A549 (cell line): ENCODE measurements at regions not wholly inside any gene's neighbourhood (a gene's known extent, or its start where the extent isn't known, plus 50 kb on each side); places are given as distances from the start of the nearest gene placed in this dataset.
A peak's percentile ranks its signal among the peaks of the same experiment; 100 is the strongest.

Source experiments
- ATAC-seq, 2 experiments: fragments of 200-7000 bp in 1 of 2; fragments of >200 bp in 1 of 2; cut with Nextera tagmentation in 1 of 2; cut with Tn5 transposase in 1 of 2; 3 replicates each; pipeline versions ENCODE4 v1.8.0 to v1.9.1; 2018 to 2020; ENCODE audit warnings: mild to moderate bottlenecking in 1 of 2, moderate library complexity in 1 of 2
- CTCF ChIA-PET: fragments of 300-600 bp; sonication (Branson Sonifier 250); formaldehyde crosslinking; extraction: SDS; loops from one replicate; lab custom pipeline; 2021; ENCODE audit warnings: antibody characterized with exemption, inconsistent platforms; lab: Yijun Ruan, JAX
- POLR2A ChIA-PET: fragments of 350-600 bp; formaldehyde crosslinking; extraction: SDS; loops from one replicate; lab custom pipeline; 2021; ENCODE audit warnings: antibody characterized with exemption, inconsistent platforms; lab: Yijun Ruan, JAX
- DNase-seq, 2 experiments: peaks; one replicate each; pipeline versions ENCODE4 v3.0.0 to v3.0.0-alpha.2; 2011 to 2016; ENCODE audit warnings: low read depth in 1 of 2, low spot score in 1 of 2
- FAIRE-seq: peaks from 2 replicates; lab custom pipeline; 2011; peaks lifted over from hg19 to GRCh38; lab: Jason Lieb, UNC
- H3K27ac ChIP-seq, 2 experiments: fragments of >200 bp; sonication (Bioruptor Twin); formaldehyde crosslinking; 3 replicates each; pipeline ENCODE4 v1.5.1; 2016 to 2017
- H3K4me1 ChIP-seq: fragments of >200 bp; sonication (Bioruptor Twin); formaldehyde crosslinking; 3 replicates; pipeline ENCODE4 v1.6.1; 2016
- H3K4me2 ChIP-seq: fragments of >200 bp; sonication (Bioruptor Twin); formaldehyde crosslinking; 3 replicates; pipeline ENCODE4 v1.6.1; 2016
- H3K4me3 ChIP-seq: fragments of >200 bp; sonication (Bioruptor Twin); formaldehyde crosslinking; 3 replicates; pipeline ENCODE4 v1.5.1; 2016
- H3K9me3 ChIP-seq: fragments of >200 bp; sonication (Bioruptor Twin); formaldehyde crosslinking; 3 replicates; pipeline ENCODE4 v1.6.1; 2016
- ATOH8 ChIP-seq: fragments of 250-450 bp; sonication (Bioruptor Pico); IDR thresholded peaks from 2 replicates; pipeline ENCODE4 v1.5.0; 2020; ENCODE audit warnings: low read depth, mild to moderate bottlenecking, moderate library complexity
- CBX2 ChIP-seq: fragments of 200-600 bp; sonication (generic); IDR thresholded peaks from 2 replicates; pipeline ENCODE4 v1.6.1; 2016; ENCODE audit warnings: low read depth, mild to moderate bottlenecking, borderline replicate concordance
- CEBPB ChIP-seq, 2 experiments: fragments of >200 bp in 1 of 2; sonication (Bioruptor Twin) in 1 of 2; formaldehyde crosslinking in 1 of 2; IDR thresholded peaks; 2 replicates each; pipeline ENCODE4 v1.6.1; 2012 to 2016
- EP300 ChIP-seq, 2 experiments: fragments of >200 bp; sonication (Bioruptor Twin); formaldehyde crosslinking; IDR thresholded peaks; 2 replicates in 1 of 2; 3 replicates in 1 of 2; pipeline ENCODE4 v1.6.1; 2016 to 2017
- ESRRA ChIP-seq: fragments of 150-350 bp; IDR thresholded peaks from 2 replicates; pipeline ENCODE4 v1.6.1; 2014; ENCODE audit warnings: mild to moderate bottlenecking, low read length, borderline replicate concordance
- FOSL2 ChIP-seq, 2 experiments: fragments of 450-650 bp in 1 of 2; fragments of >200 bp in 1 of 2; sonication (Bioruptor Twin) in 1 of 2; formaldehyde crosslinking; IDR thresholded peaks; 2 replicates each; pipeline versions ENCODE4 v1.5.0 to v1.6.1; 2016 to 2020; ENCODE audit warnings: mild to moderate bottlenecking in 1 of 2, moderate library complexity in 1 of 2
- HEYL ChIP-seq: fragments of 250-450 bp; sonication (Bioruptor Pico); IDR thresholded peaks from 2 replicates; pipeline ENCODE4 v1.8.0; 2021; ENCODE audit warnings: mild to moderate bottlenecking, moderate library complexity
- JUNB ChIP-seq: fragments of >200 bp; sonication (Bioruptor Twin); formaldehyde crosslinking; IDR thresholded peaks from 2 replicates; pipeline ENCODE4 v1.6.1; 2016
- MAFK ChIP-seq: fragments of 450-650 bp; IDR thresholded peaks from 2 replicates; pipeline ENCODE4 v1.6.1; 2014; ENCODE audit not compliant: partially characterized antibody
- REST ChIP-seq: fragments of 200-600 bp; sonication (generic); IDR thresholded peaks from 2 replicates; pipeline ENCODE4 v1.6.1; 2016; ENCODE audit warnings: antibody characterized with exemption, mild to moderate bottlenecking, moderate library complexity
- SREBF2 ChIP-seq: fragments of 450-650 bp; IDR thresholded peaks from 2 replicates; pipeline ENCODE4 v1.6.1; 2014; ENCODE audit warnings: mild to moderate bottlenecking, moderate library complexity
- ZNF302 ChIP-seq: fragments of 250-450 bp; sonication (Bioruptor Pico); IDR thresholded peaks from 2 replicates; pipeline ENCODE4 v1.9.0; 2021; ENCODE audit warnings: inconsistent platforms, mild to moderate bottlenecking, moderate library complexity
- ZSCAN20 ChIP-seq: fragments of 250-450 bp; sonication (Bioruptor Pico); IDR thresholded peaks from 2 replicates; pipeline ENCODE4 v1.8.0; 2022; ENCODE audit warnings: mild to moderate bottlenecking, moderate library complexity
- WGBS: methylation state at CpG from one replicate; pipeline ENCODE4 v1.1.6; 2017; ENCODE audit errors: missing lambda C conversion rate; 5-methylcytosine and 5-hydroxymethylcytosine counted together
- TF ChIP-seq, protein P1 (sequence below): fragments of 250-450 bp; sonication (Bioruptor Pico); IDR thresholded peaks from 2 replicates; pipeline ENCODE4 v1.5.0; 2021; ENCODE audit warnings: mild to moderate bottlenecking, moderate library complexity, borderline replicate concordance
- TF ChIP-seq, protein P2 (sequence below): IDR thresholded peaks from 2 replicates; pipeline ENCODE4 v1.6.1; 2012
- TF ChIP-seq, protein P3 (sequence below): fragments of 150-350 bp; IDR thresholded peaks from 2 replicates; pipeline ENCODE4 v1.6.1; 2014; ENCODE audit warnings: low read depth, mild to moderate bottlenecking, low read length

GRCh38 chr2:61762292-61762691 lies 91.6 kb downstream of the FAM161A start:
- WGBS: 89% methylated on average over 8 of the region's 8 CpGs
- POLR2A ChIA-PET: no interaction called here
- peak overlapping the region; percentile 82 for H3K4me2 ChIP-seq
- TF ChIP-seq HEYL (no peak), ZSCAN20 (no peak), ATOH8 (CRISPR knock-in tag) (no peak), EP300 (IDR thresholded peaks at IDR 0.05) (no peak), JUNB (no peak), CEBPB (IDR thresholded peaks at IDR 0.05) (no peak), CBX2 (no peak), REST (no peak), ZNF302 (CRISPR knock-in tag) (no peak), SREBF2 (no peak), FOSL2 (IDR thresholded peaks at IDR 0.05) (no peak), FOSL2 (CRISPR knock-in tag; IDR thresholded peaks at IDR 0.05) (no peak), ESRRA (no peak)
- TF ChIP-seq, protein P1, sequence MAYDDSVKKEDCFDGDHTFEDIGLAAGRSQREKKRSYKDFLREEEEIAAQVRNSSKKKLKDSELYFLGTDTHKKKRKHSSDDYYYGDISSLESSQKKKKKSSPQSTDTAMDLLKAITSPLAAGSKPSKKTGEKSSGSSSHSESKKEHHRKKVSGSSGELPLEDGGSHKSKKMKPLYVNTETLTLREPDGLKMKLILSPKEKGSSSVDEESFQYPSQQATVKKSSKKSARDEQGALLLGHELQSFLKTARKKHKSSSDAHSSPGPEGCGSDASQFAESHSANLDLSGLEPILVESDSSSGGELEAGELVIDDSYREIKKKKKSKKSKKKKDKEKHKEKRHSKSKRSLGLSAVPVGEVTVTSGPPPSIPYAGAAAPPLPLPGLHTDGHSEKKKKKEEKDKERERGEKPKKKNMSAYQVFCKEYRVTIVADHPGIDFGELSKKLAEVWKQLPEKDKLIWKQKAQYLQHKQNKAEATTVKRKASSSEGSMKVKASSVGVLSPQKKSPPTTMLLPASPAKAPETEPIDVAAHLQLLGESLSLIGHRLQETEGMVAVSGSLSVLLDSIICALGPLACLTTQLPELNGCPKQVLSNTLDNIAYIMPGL (CRISPR knock-in tag): no peak
- TF ChIP-seq, protein P2, sequence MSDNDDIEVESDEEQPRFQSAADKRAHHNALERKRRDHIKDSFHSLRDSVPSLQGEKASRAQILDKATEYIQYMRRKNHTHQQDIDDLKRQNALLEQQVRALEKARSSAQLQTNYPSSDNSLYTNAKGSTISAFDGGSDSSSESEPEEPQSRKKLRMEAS: no peak
- TF ChIP-seq, protein P3, sequence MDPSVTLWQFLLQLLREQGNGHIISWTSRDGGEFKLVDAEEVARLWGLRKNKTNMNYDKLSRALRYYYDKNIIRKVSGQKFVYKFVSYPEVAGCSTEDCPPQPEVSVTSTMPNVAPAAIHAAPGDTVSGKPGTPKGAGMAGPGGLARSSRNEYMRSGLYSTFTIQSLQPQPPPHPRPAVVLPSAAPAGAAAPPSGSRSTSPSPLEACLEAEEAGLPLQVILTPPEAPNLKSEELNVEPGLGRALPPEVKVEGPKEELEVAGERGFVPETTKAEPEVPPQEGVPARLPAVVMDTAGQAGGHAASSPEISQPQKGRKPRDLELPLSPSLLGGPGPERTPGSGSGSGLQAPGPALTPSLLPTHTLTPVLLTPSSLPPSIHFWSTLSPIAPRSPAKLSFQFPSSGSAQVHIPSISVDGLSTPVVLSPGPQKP: no peak
- TF ChIP-seq, all 56 proteins: peak for 0
- CTCF ChIA-PET: interaction anchor here (1.4 kb wide), 1 partner anchor 136 kb away, joined by 4 read pairs; no protein-coding TSS in a partner anchor
- DNase-seq (no peak), ATAC-seq (no peak), FAIRE-seq (no peak)
- H3K4me1 ChIP-seq: peaks cover 33% of the 10 kb centered on the region
- peaks cover 9% of the 10 kb centered on the region; the same call in 1 of the 3 replicates for H3K9me3 ChIP-seq
- H3K27ac ChIP-seq: peak overlapping the region; percentile 57 to 87; a peak in 4 of 6 replicates
- H3K4me3 ChIP-seq: peak overlapping the region; percentile 51; the same call in 1 of the 3 replicates

DNA sequence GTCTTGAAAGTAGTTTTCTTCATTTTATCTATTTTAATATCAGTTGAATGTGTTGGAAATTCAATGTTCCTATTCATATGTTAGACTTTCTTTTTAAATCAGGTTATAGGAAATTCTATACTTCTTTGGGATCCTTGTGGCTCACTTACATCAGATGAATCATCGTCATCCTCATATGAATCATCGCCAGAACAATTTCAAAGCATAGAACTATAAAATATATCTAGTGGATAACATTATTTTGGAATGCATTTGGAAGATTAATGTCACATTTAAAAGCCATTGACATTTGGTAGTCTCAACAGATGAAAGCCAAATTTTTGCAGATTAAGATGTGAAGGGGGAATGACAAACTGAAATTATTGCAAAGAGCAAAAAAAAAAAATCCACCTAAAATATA lies 94.1 kb downstream of the FAM161A start:
- Histone ChIP-seq H3K4me3 (no peak overlapping the region), H3K4me1 (peaks cover 33% of the 10 kb centered on the region), H3K9me3 (no peaks in the 10 kb centered on the region), H3K4me2 (peak overlapping the region; percentile 67), H3K27ac (peak overlapping the region; percentile 69 to 80; a peak in 5 of 6 replicates)
- peak; percentile 86 for TF ChIP-seq FOSL2 (IDR thresholded peaks at IDR 0.05)
- peak; percentile 94 for TF ChIP-seq FOSL2 (CRISPR knock-in tag; IDR thresholded peaks at IDR 0.05)
- no peak for TF ChIP-seq MAFK
- peak; percentile 88 for TF ChIP-seq JUNB
- POLR2A ChIA-PET: no interaction called here
- ATAC-seq: no peak
- CTCF ChIA-PET: no interaction called here
- FAIRE-seq: peak; percentile 46
- DNase-seq: peak; percentile 24 to 39
- 2% methylated on average over 2 of the region's 2 CpGs for WGBS
